Bronchial epithelial cell (primary cell): ENCODE measurements at regions not wholly inside any gene's neighbourhood (a gene's known extent, or its start where the extent isn't known, plus 50 kb on each side); places are given as distances from the start of the nearest gene placed in this dataset.

Experiments
- DNase-seq: peaks from one replicate; pipeline ENCODE4 v3.0.0-alpha.2; 2010; ENCODE audit warnings: low read depth
- FAIRE-seq: peaks from 2 replicates; lab custom pipeline; 2011; peaks lifted over from hg19 to GRCh38; lab: Jason Lieb, UNC
- H3K27me3 ChIP-seq: 2 replicates; pipeline ENCODE4 v1.5.1; 2011; ENCODE audit warnings: low read length; ENCODE audit not compliant: control insufficient read depth, insufficient read depth
- H3K36me3 ChIP-seq: 2 replicates; pipeline ENCODE4 v1.5.1; 2011; ENCODE audit warnings: low read length; ENCODE audit not compliant: control insufficient read depth, insufficient read depth
- H3K4me3 ChIP-seq: 2 replicates; pipeline ENCODE4 v1.5.1; 2011; ENCODE audit warnings: mild to moderate bottlenecking, low read depth, low read length, control low read depth
- TF ChIP-seq, protein P1 (sequence below): IDR thresholded peaks from 2 replicates; pipeline ENCODE4 v1.5.1; 2011; ENCODE audit warnings: mild to moderate bottlenecking, moderate library complexity, low read length, control low read depth, inconsistent platforms; ENCODE audit not compliant: insufficient read depth, severe bottlenecking

- DNase-seq (no peak), FAIRE-seq (no peak)
- Histone ChIP-seq H3K36me3 (no peaks in the 10 kb centered on the region), H3K4me3 (no peak overlapping the region), H3K27me3 (no peaks in the 10 kb centered on the region)
- TF ChIP-seq, protein P1, sequence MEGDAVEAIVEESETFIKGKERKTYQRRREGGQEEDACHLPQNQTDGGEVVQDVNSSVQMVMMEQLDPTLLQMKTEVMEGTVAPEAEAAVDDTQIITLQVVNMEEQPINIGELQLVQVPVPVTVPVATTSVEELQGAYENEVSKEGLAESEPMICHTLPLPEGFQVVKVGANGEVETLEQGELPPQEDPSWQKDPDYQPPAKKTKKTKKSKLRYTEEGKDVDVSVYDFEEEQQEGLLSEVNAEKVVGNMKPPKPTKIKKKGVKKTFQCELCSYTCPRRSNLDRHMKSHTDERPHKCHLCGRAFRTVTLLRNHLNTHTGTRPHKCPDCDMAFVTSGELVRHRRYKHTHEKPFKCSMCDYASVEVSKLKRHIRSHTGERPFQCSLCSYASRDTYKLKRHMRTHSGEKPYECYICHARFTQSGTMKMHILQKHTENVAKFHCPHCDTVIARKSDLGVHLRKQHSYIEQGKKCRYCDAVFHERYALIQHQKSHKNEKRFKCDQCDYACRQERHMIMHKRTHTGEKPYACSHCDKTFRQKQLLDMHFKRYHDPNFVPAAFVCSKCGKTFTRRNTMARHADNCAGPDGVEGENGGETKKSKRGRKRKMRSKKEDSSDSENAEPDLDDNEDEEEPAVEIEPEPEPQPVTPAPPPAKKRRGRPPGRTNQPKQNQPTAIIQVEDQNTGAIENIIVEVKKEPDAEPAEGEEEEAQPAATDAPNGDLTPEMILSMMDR = no peak
Observed at GRCh38 chr3:128561504-128561903, 68.5 kb upstream of the GATA2 start.

- DNase-seq (no peak), FAIRE-seq (no peak)
Observed at GRCh38 chr3:128560768-128561167, 67.8 kb upstream of the GATA2 start.

DNA sequence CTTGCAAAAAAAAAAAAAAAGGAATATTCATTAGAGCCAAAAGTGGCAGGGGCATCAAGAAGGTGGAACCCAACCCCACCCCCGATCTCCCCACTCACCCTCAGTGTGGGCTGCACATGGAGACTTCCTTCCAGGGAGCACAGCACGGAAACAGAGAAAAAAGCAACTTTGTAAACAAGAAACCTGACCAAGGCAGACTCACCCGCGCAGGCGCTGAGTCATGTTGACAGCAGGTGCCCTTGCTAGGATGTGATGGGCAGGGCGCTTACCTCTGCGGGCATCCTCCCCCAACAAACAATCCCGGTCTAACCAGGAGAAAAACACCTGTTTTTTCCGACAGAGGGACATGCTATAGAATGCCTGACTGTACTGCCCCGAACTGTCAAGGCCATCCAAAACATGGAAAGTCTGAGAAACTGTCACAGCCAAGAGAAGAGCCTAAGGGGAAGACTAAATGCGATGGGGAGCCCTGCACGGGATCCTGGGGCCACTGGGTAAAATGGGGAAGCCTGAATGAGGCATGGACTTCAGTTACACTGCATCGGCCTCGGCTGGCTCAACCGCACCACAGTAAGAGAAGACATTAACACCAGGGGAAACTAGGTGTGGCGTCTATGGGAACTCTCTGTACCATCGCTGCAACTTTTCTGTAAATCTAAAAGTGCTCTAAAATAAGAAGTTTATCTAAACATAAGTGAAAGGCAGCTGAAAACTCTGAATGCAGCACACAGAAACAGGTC lies 66.7 kb upstream of the GATA2 start:
- peak; percentile 56 for DNase-seq
- H3K4me3 ChIP-seq = no peak overlapping the region
- no peaks in the 10 kb centered on the region for H3K27me3 ChIP-seq

More at GRCh38 chr3:128560768-128561167, 67.8 kb upstream of the GATA2 start:
- TF ChIP-seq, protein P1 = no peak
- Histone ChIP-seq H3K36me3 (no peaks in the 10 kb centered on the region), H3K4me3 (no peak overlapping the region), H3K27me3 (no peaks in the 10 kb centered on the region)

DNA sequence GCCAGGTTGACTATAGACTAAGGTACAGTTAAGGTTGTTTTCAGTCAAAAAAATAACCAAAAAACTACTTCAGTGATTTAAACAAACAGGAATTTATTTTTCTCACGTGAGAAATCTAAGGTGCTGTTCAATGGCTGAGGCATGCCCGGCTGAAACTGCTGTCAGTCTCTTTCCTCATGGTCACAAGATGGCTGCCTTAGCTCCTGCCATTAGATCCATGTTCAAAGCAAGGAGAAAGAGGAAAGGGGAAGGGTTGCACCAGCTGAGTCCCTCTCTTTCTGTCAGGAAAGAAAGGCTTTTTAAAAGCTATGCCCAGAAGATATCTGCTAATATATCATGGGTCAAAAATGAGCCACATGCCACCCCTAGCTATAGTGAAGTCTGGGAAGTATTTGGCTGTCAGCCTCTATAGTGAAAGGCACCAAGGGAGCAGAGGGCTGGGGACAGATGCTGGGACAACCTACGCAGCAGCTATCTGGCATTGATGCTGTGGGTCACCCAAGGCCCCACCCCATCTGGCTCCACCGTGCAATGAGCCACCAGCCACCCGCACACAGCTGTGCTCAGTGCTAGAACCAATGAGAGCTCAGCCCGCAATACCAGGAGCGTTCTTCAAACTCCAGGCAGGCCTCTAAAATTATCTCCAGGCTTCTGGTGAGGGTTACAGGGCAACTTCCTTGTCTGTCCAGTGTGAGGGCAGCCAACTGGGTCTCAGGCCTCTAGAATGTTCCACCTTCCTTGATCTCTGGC lies 64.7 kb upstream of the GATA2 start:
- DNase-seq (no peak), FAIRE-seq (no peak)
- TF ChIP-seq, protein P1 = no peak
- Histone ChIP-seq H3K4me3 (no peak overlapping the region), H3K36me3 (no peaks in the 10 kb centered on the region), H3K27me3 (no peaks in the 10 kb centered on the region)

More for the DNA sequence above, 66.7 kb upstream of the GATA2 start:
- FAIRE-seq = no peak
- H3K36me3 ChIP-seq = no peaks in the 10 kb centered on the region
- TF ChIP-seq, protein P1 = no peak

- DNase-seq (no peak), FAIRE-seq (no peak)
- Histone ChIP-seq H3K36me3 (no peaks in the 10 kb centered on the region), H3K4me3 (no peak overlapping the region), H3K27me3 (no peaks in the 10 kb centered on the region)
- TF ChIP-seq, protein P1 = no peak
Observed at GRCh38 chr3:128556907-128557306, 63.9 kb upstream of the GATA2 start.
